ENCODE measurements at regions not wholly inside any gene's neighbourhood (a gene's known extent, or its start where the extent isn't known, plus 50 kb on each side); places are given as distances from the start of the nearest gene placed in this dataset.

DNA sequence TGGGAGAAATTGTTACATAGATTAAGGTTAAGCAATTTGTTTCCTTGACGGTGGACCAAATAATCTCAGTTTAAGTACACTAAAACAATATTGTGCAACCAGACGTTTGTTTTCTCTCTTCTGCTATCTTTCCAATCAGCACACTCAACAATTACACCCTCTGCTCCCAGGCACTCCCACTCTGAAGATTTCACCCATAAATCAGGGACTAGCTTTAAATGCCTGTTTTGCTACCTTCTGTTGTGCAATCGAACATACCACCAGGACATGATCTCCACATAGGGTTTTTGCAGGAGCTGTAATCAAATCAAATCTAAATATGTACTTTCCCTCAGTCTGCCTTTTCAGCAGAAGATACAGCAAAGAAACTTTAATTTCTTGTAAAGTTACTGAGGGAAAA lies 405.8 kb upstream of the TLE4 start:
- no peak for TF ChIP-seq CTCF (IDR thresholded peaks at IDR 0.05)
- Histone ChIP-seq H3K27me3 (no peaks in the 10 kb centered on the region), H3K27ac (no peak overlapping the region), H3K9ac (ENCODE audit: low read depth in 2 of 2, low read length in 2 of 2) (no peak overlapping the region), H3K9me3 (no peaks in the 10 kb centered on the region), H3K4me1 (no peaks in the 10 kb centered on the region), H3K4me3 (no peak overlapping the region), H3K36me3 (no peaks in the 10 kb centered on the region)
- intact Hi-C loops (cut with DNase I) = no loop called here
- no peak for DNase-seq

- no peak for TF ChIP-seq CTCF (IDR thresholded peaks at IDR 0.05)
Measured at GRCh38 chr9:79170643-79171042, 401.1 kb upstream of the TLE4 start.

GRCh38 chr9:79173932-79174331 lies 397.8 kb upstream of the TLE4 start:
- H3K9ac ChIP-seq (ENCODE audit: low read depth in 2 of 2, low read length in 2 of 2) = no peak overlapping the region
- H3K4me3 ChIP-seq = no peak overlapping the region
- H3K9me3 ChIP-seq = no peaks in the 10 kb centered on the region
- H3K36me3 ChIP-seq = no peaks in the 10 kb centered on the region
- no peak for TF ChIP-seq CTCF (IDR thresholded peaks at IDR 0.05)
- no peaks in the 10 kb centered on the region for H3K27me3 ChIP-seq
- no peak for DNase-seq
- intact Hi-C loops (cut with DNase I) = no loop called here
- H3K4me1 ChIP-seq = no peaks in the 10 kb centered on the region
- no peak overlapping the region for H3K27ac ChIP-seq

More at GRCh38 chr9:79170643-79171042, 401.1 kb upstream of the TLE4 start:
- Histone ChIP-seq H3K27me3 (no peaks in the 10 kb centered on the region), H3K9ac (ENCODE audit: low read depth in 2 of 2, low read length in 2 of 2) (no peak overlapping the region), H3K4me1 (no peaks in the 10 kb centered on the region), H3K9me3 (no peaks in the 10 kb centered on the region), H3K4me3 (no peak overlapping the region), H3K27ac (no peak overlapping the region), H3K36me3 (no peaks in the 10 kb centered on the region)
- DNase-seq = no peak
- intact Hi-C loops (cut with DNase I) = no loop called here

DNA sequence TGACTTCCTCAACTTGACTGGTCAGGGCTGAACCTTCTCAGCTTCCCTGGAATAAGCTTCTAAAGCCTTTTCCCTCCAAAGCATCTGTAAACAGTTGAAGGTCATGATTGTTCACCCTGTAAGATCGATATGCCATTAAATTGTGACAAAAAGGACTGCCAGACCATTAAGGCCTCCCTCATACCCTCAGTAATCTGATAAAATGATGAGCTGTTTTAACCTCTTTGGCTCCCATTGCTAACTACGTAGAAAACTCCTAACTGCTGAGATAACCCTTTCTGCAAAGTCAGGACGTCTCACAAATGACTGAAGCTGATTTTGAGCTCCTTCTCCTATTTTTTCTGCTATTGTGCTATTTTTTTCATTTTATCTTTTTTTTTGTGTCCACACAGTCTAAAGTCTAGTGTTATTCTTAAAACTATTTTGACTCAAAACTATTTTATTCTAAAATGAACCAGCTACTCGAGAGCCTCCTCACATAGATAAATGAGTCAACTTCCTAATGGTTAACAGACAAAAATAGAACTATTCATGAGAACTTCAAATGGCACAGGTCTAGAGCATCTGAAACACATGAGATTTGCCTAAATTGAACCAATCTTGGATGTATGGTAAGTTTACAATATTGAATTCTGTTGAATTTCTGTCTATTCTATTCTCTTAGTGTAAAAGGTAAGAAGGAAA lies 395.6 kb upstream of the TLE4 start:
- H3K4me1 ChIP-seq = no peaks in the 10 kb centered on the region
- intact Hi-C loops (cut with DNase I) = no loop called here
- TF ChIP-seq CTCF (IDR thresholded peaks at IDR 0.05) = no peak

GRCh38 chr9:79184831-79185230 lies 386.9 kb upstream of the TLE4 start:
- Histone ChIP-seq H3K4me1 (no peaks in the 10 kb centered on the region), H3K4me3 (no peak overlapping the region), H3K27ac (no peak overlapping the region), H3K9me3 (no peaks in the 10 kb centered on the region), H3K36me3 (no peaks in the 10 kb centered on the region), H3K27me3 (no peaks in the 10 kb centered on the region), H3K9ac (ENCODE audit: low read depth in 2 of 2, low read length in 2 of 2) (no peak overlapping the region)
- TF ChIP-seq CTCF (IDR thresholded peaks at IDR 0.05) = no peak
- DNase-seq = no peak
- intact Hi-C loops (cut with DNase I) = no loop called here

More for the DNA sequence above, 395.6 kb upstream of the TLE4 start:
- no peak for DNase-seq
- Histone ChIP-seq H3K4me3 (no peak overlapping the region), H3K9me3 (no peaks in the 10 kb centered on the region), H3K9ac (ENCODE audit: low read depth in 2 of 2, low read length in 2 of 2) (no peak overlapping the region), H3K27ac (no peak overlapping the region), H3K36me3 (no peaks in the 10 kb centered on the region), H3K27me3 (no peaks in the 10 kb centered on the region)

Measured in colonic mucosa (tissue), 4 donors.